Stomach (tissue), 4 donors: ENCODE measurements at regions not wholly inside any gene's neighbourhood (a gene's known extent, or its start where the extent isn't known, plus 50 kb on each side); places are given as distances from the start of the nearest gene placed in this dataset.
A peak's percentile ranks its signal among the peaks of the same experiment; 100 is the strongest.

Experiments used
- CTCF ChIP-seq, 7 experiments: fragments of 450-650 bp in 4 of 7; fragments of 200-600 bp in 3 of 7; sonication (generic) in 3 of 7; IDR thresholded peaks; one replicate each; pipeline ENCODE4 v1.5.1; 2016 to 2019; ENCODE audit warnings: antibody characterized with exemption in 7 of 7, control low read depth in 2 of 7, mild to moderate bottlenecking in 1 of 7
- POLR2AphosphoS5 ChIP-seq, 3 donors: sonication (generic); formaldehyde crosslinking; IDR thresholded peaks; one replicate each; pipeline ENCODE4 v1.6.1; 2016; ENCODE audit warnings: antibody characterized with exemption in 3 of 3

- TF ChIP-seq CTCF (IDR thresholded peaks at IDR 0.05): no peak
- peak in 1 of 3 donors; percentile 59 for TF ChIP-seq POLR2AphosphoS5 (IDR thresholded peaks at IDR 0.05)
Observed at GRCh38 chr2:100194951-100195350, 52.6 kb upstream of the AFF3 start.
